Central memory CD8-positive, alpha-beta T cell (primary cell): ENCODE measurements at regions not wholly inside any gene's neighbourhood (a gene's known extent, or its start where the extent isn't known, plus 50 kb on each side); places are given as distances from the start of the nearest gene placed in this dataset.

Experiments used
- ATAC-seq: fragments of 150-1000 bp; cut with Tn5 transposase; replicated peaks from 2 replicates; pipeline ENCODE4 v1.10.0; 2022; ENCODE audit warnings: mild to moderate bottlenecking, moderate FRiP score, moderate number of reproducible peaks; ENCODE audit not compliant: poor library complexity, severe bottlenecking; ENCODE audit errors: extremely low read depth
- DNase-seq, 2 donors: peaks; one replicate each; pipeline ENCODE4 v3.0.0; 2021; ENCODE audit warnings: low spot score in 2 of 2
- H3K27ac Mint-ChIP-seq: one replicate; pipeline ENCODE4 v1.8.0; 2022; ENCODE audit warnings: low read depth, mild to moderate bottlenecking, moderate library complexity, mixed read lengths
- H3K27me3 Mint-ChIP-seq: one replicate; pipeline ENCODE4 v1.8.0; 2022; ENCODE audit warnings: mixed read lengths
- H3K36me3 Mint-ChIP-seq: one replicate; pipeline ENCODE4 v1.8.0; 2022; ENCODE audit warnings: mild to moderate bottlenecking, moderate library complexity, mixed read lengths; ENCODE audit not compliant: insufficient read depth
- H3K4me1 Mint-ChIP-seq: one replicate; pipeline ENCODE4 v1.8.0; 2022; ENCODE audit warnings: mixed read lengths
- H3K4me3 Mint-ChIP-seq: one replicate; pipeline ENCODE4 v1.8.0; 2022; ENCODE audit warnings: mild to moderate bottlenecking, moderate library complexity, mixed read lengths
- H3K9me3 Mint-ChIP-seq: one replicate; pipeline ENCODE4 v1.8.0; 2022; ENCODE audit warnings: mixed read lengths

DNA sequence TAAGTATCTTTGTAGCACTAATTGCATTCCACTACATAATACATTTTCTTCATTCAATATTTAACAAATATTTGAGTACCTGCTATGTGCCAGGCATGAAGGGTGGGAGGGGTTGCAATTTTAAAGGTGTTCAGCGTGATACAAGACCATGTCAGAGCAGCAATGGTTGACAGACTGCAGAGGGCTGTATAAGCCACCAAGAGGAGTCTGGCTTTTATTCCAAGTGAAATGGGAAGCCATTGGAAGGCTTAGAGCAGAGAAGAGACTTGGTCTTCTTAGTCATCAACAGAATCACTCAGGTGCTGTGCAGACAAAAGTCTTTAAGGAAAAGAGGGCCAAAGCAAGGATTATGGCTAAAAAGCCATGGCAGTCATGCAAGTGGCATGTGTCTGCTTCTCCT lies 360.8 kb upstream of the ARID1B start:
- no peak for DNase-seq
- Mint-ChIP-seq H3K27ac (no peak overlapping the region), H3K27me3 (peaks cover 14% of the 10 kb centered on the region), H3K4me1 (no peaks in the 10 kb centered on the region), H3K9me3 (no peaks in the 10 kb centered on the region), H3K4me3 (no peak overlapping the region), H3K36me3 (no peaks in the 10 kb centered on the region)
- no peak for ATAC-seq

DNA sequence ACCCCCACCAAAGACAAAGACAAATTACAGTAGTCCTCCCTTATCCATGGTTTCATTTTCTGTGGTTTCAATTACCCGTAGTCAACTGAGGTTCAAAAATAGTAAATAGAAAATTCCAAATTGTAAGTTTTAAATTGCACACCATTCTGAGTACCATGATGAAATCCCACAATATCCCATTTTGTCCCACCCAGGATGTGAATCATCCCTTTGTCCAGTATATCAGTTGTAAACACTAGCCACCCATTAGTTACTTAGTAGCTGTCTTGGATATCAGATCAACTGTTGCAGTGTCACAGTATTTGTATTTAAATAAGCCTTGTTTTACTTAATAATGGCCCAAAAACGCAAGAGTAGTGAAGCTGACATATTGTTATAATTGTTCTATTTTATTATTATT lies 364.0 kb upstream of the ARID1B start:
- no peak for ATAC-seq
- H3K4me1 Mint-ChIP-seq: no peaks in the 10 kb centered on the region

DNA sequence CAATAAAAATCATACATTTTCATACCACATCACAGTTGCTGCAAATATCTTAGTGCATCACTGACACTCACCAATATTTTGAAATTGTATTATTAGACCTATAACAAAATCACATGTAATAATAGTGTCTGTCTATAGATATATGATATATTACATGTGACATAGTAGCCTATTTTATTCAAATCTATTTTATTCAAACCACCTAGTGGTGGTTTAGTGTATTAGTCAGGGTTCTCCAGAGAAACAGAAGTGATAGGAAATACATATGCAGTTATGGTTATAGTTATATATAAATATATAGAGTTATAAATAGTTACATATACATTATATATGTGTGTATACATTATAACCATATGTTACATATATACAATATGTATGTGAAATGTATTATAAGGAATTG lies 366.5 kb upstream of the ARID1B start:
- Mint-ChIP-seq H3K27ac (no peak overlapping the region), H3K4me1 (no peaks in the 10 kb centered on the region), H3K4me3 (no peak overlapping the region), H3K27me3 (peaks cover 46% of the 10 kb centered on the region), H3K36me3 (no peaks in the 10 kb centered on the region), H3K9me3 (no peaks in the 10 kb centered on the region)
- no peak for DNase-seq
- no peak for ATAC-seq

More for the DNA sequence above, 364.0 kb upstream of the ARID1B start:
- Mint-ChIP-seq H3K36me3 (no peaks in the 10 kb centered on the region), H3K4me3 (no peak overlapping the region), H3K9me3 (no peaks in the 10 kb centered on the region), H3K27ac (no peak overlapping the region), H3K27me3 (peaks cover 33% of the 10 kb centered on the region)
- no peak for DNase-seq

- Mint-ChIP-seq H3K4me3 (no peak overlapping the region), H3K27ac (no peak overlapping the region), H3K9me3 (no peaks in the 10 kb centered on the region), H3K36me3 (no peaks in the 10 kb centered on the region), H3K27me3 (peaks cover 55% of the 10 kb centered on the region), H3K4me1 (no peaks in the 10 kb centered on the region)
- no peak for DNase-seq
- no peak for ATAC-seq
These were observed 368.5 kb upstream of the ARID1B start for GRCh38 chr6:156408655-156409054.

- no peak overlapping the region for H3K4me3 Mint-ChIP-seq
- no peak overlapping the region for H3K27ac Mint-ChIP-seq
- no peaks in the 10 kb centered on the region for H3K4me1 Mint-ChIP-seq
- DNase-seq: no peak
- no peaks in the 10 kb centered on the region for H3K36me3 Mint-ChIP-seq
- ATAC-seq: no peak
- H3K9me3 Mint-ChIP-seq: no peaks in the 10 kb centered on the region
- H3K27me3 Mint-ChIP-seq: peaks cover 58% of the 10 kb centered on the region
These were observed 369.8 kb upstream of the ARID1B start for GRCh38 chr6:156407334-156407733.

- Mint-ChIP-seq H3K9me3 (no peaks in the 10 kb centered on the region), H3K4me3 (no peak overlapping the region), H3K36me3 (no peaks in the 10 kb centered on the region), H3K27ac (no peak overlapping the region), H3K4me1 (no peaks in the 10 kb centered on the region), H3K27me3 (peaks cover 59% of the 10 kb centered on the region)
- DNase-seq (no peak), ATAC-seq (no peak)
These were observed 370.5 kb upstream of the ARID1B start for GRCh38 chr6:156406688-156407087.

DNA sequence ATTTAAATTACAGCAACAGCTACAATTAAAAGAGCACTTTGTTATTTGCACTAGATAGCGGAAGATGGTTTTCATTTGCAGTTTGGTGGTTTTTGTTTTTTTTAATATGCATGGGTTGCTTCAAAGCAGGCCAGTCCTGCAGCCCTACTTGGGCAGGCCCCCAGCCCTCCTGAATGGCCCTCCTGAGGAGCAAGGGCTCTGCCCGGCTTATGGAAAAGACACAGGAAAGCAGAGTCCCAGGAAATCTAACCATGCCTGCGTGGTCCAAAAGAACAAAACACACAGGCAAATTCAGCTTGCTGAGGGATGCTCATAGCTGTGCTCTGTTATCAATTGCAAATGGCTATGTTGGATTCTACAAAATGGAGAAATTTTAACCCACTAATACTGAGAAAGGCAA lies 371.1 kb upstream of the ARID1B start:
- peaks cover 65% of the 10 kb centered on the region for H3K27me3 Mint-ChIP-seq
- no peak overlapping the region for H3K27ac Mint-ChIP-seq
- no peaks in the 10 kb centered on the region for H3K36me3 Mint-ChIP-seq
- no peak for ATAC-seq
- no peaks in the 10 kb centered on the region for H3K9me3 Mint-ChIP-seq
- no peak overlapping the region for H3K4me3 Mint-ChIP-seq
- H3K4me1 Mint-ChIP-seq: no peaks in the 10 kb centered on the region
- no peak for DNase-seq

GRCh38 chr6:156402628-156403027 lies 374.6 kb upstream of the ARID1B start:
- no peaks in the 10 kb centered on the region for H3K36me3 Mint-ChIP-seq
- no peak overlapping the region for H3K4me3 Mint-ChIP-seq
- H3K4me1 Mint-ChIP-seq: peaks cover 5% of the 10 kb centered on the region
- no peak for DNase-seq
- H3K27ac Mint-ChIP-seq: no peak overlapping the region
- H3K27me3 Mint-ChIP-seq: peaks cover 49% of the 10 kb centered on the region
- no peak for ATAC-seq
- H3K9me3 Mint-ChIP-seq: no peaks in the 10 kb centered on the region

DNA sequence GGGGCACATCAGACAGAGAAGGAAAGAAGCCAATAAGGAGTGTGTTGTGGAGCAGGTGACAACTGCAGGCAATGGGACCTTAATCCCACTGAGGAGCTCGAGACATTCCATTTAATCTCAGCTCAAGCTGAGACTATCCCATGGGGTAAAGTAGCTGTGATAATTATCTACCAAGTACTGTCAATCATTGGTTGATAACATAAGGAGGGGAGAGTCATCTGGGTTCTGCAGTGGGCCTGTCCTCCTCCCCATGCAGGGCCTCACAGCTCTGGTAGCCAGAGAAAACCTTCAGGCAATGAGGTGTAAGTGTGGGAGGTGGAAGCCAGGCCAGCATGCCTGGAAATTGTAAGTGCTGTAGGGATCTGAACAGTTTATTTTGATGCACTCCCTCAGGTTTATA lies 375.0 kb upstream of the ARID1B start:
- Mint-ChIP-seq H3K9me3 (no peaks in the 10 kb centered on the region), H3K27me3 (peaks cover 45% of the 10 kb centered on the region), H3K27ac (no peak overlapping the region), H3K36me3 (no peaks in the 10 kb centered on the region), H3K4me1 (peaks cover 5% of the 10 kb centered on the region), H3K4me3 (no peak overlapping the region)
- DNase-seq (no peak), ATAC-seq (no peak)

DNA sequence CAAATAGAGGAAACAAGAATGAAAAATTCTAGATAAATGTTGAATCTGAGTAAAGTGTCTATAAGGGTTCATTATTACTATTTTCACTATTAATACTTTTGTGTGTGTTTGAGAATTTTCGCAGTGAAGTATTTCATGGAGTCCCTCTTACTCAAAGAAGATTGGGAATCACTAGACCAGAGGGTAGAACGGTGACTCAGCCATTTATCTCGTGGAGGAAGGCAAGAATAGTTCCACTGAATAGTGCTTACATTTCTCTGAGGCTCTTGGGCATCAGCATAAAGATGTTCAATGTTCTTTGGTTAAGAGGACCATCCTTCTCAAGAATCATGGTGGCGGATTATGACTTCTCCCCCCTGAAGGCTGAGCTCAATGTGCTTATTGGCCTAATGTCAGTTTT lies 376.7 kb upstream of the ARID1B start:
- H3K9me3 Mint-ChIP-seq: no peaks in the 10 kb centered on the region
- peaks cover 2% of the 10 kb centered on the region for H3K36me3 Mint-ChIP-seq
- H3K4me3 Mint-ChIP-seq: no peak overlapping the region
- H3K27ac Mint-ChIP-seq: no peak overlapping the region
- H3K4me1 Mint-ChIP-seq: peaks cover 17% of the 10 kb centered on the region
- DNase-seq: no peak
- H3K27me3 Mint-ChIP-seq: peaks cover 41% of the 10 kb centered on the region
- no peak for ATAC-seq

GRCh38 chr6:156398966-156399365 lies 378.2 kb upstream of the ARID1B start:
- H3K4me1 Mint-ChIP-seq: peaks cover 23% of the 10 kb centered on the region
- H3K4me3 Mint-ChIP-seq: no peak overlapping the region
- H3K27me3 Mint-ChIP-seq: peaks cover 37% of the 10 kb centered on the region
- no peak for DNase-seq
- H3K9me3 Mint-ChIP-seq: no peaks in the 10 kb centered on the region
- H3K27ac Mint-ChIP-seq: no peak overlapping the region
- H3K36me3 Mint-ChIP-seq: peaks cover 2% of the 10 kb centered on the region
- ATAC-seq: no peak

DNA sequence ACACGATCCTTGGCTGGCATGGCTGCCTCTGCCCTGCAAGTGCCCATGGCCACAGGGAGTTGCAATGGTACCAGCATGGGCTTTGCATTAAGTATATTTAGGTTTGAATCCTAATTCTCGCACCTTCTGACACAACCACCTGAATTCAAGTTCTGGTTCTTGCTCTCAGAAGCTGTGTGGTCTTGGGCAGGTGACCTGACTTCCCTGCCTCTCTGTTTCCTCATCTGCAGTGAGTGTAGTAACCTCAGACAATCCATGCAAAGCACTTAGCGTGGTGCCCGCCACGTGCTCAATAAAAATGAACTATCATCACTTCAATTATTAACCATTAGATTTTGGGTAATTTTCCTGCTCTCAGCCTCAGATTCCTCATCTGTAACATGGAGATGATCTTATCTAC lies 378.8 kb upstream of the ARID1B start:
- no peak overlapping the region for H3K4me3 Mint-ChIP-seq
- no peaks in the 10 kb centered on the region for H3K9me3 Mint-ChIP-seq
- ATAC-seq: no peak
- peaks cover 2% of the 10 kb centered on the region for H3K36me3 Mint-ChIP-seq
- H3K27me3 Mint-ChIP-seq: peaks cover 37% of the 10 kb centered on the region
- peaks cover 23% of the 10 kb centered on the region for H3K4me1 Mint-ChIP-seq
- no peak for DNase-seq
- H3K27ac Mint-ChIP-seq: no peak overlapping the region

DNA sequence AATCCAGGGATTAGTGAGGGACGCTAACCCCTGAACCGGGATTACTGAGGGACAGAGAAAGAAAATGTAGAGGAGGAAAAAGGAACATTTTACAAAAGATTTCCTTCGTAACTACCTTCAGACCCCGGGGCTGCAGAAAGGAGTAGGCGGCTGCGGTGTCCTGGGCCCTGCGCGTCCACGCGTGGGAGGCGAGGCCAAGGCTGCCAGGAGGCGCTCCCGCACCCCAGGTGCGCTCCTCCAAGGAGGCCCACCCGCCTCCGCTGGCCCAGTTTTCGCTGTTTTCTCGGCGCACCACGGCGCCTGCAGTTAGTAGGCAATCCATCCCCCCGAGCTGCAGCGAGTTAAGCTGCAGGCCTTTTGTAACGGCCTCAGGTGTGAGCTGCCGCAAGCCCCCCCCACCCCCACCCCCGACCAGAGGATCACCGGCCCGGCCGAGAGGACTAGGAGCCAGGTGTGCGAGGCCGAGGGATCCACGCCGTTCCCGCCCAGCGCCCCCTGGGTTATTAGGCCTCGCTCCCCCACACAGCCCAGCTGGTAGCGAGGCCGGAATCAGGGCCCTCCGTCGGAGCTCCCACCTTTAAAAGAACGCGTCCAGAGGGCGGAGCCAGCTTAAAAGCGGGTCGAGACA lies 380.3 kb upstream of the ARID1B start:
- Mint-ChIP-seq H3K27me3 (peaks cover 39% of the 10 kb centered on the region), H3K9me3 (no peaks in the 10 kb centered on the region), H3K4me1 (peaks cover 23% of the 10 kb centered on the region), H3K27ac (peak overlapping the region; percentile 66), H3K4me3 (peak overlapping the region; percentile 62), H3K36me3 (peaks cover 2% of the 10 kb centered on the region)
- ATAC-seq: peak; percentile 10
- no peak for DNase-seq
